A673 (cell line): ENCODE measurements at regions not wholly inside any gene's neighbourhood (a gene's known extent, or its start where the extent isn't known, plus 50 kb on each side); places are given as distances from the start of the nearest gene placed in this dataset.

Experiments used
- BruUV-seq: library from RNA; stranded (reverse); fragments of 400-500 nt; replicated peaks from 2 replicates; lab custom pipeline; 2021; lab: Mats Ljungman, UMichigan
- CTCF ChIA-PET: fragments of 300-600 bp; sonication (Branson Sonifier 250); formaldehyde crosslinking; loops from one replicate; lab custom pipeline; 2022; ENCODE audit warnings: antibody characterized with exemption; lab: Charles Lee
- POLR2A ChIA-PET: fragments of 300-600 bp; sonication (Branson Sonifier 250); formaldehyde crosslinking; loops from one replicate; lab custom pipeline; 2022; ENCODE audit warnings: antibody characterized with exemption; ENCODE audit not compliant: low non-redundant PET; lab: Charles Lee
- DNase-seq: peaks from one replicate; pipeline ENCODE4 v3.0.0-alpha.2; 2015; ENCODE audit warnings: low spot score
- H3K27ac ChIP-seq: fragments of 200-600 bp; sonication (generic); 2 replicates; pipeline ENCODE4 v1.5.1; 2016; ENCODE audit warnings: mixed run types, low read depth, mild to moderate bottlenecking, mixed read lengths, antibody characterized with exemption, low read length; ENCODE audit not compliant: poor library complexity, severe bottlenecking
- H3K27me3 ChIP-seq: fragments of 200-600 bp; sonication (generic); replicated peaks from 2 replicates; pipeline ENCODE4 v1.6.1; 2017; ENCODE audit warnings: mixed run types, low read depth, mild to moderate bottlenecking, mixed read lengths, antibody characterized with exemption, low read length; ENCODE audit not compliant: insufficient read depth, poor library complexity
- H3K36me3 ChIP-seq: fragments of 200-600 bp; sonication (generic); 2 replicates; pipeline ENCODE4 v1.6.1; 2016; ENCODE audit warnings: mixed run types, mild to moderate bottlenecking, mixed read lengths, antibody characterized with exemption, low read length; ENCODE audit not compliant: insufficient read depth, poor library complexity, severe bottlenecking
- H3K4me1 ChIP-seq: fragments of 200-600 bp; sonication (generic); 2 replicates; pipeline ENCODE4 v1.6.1; 2017; ENCODE audit warnings: mixed run types, mild to moderate bottlenecking, mixed read lengths, antibody characterized with exemption, low read length; ENCODE audit not compliant: insufficient read depth, poor library complexity, severe bottlenecking
- H3K4me3 ChIP-seq: fragments of 200-600 bp; sonication (generic); 2 replicates; pipeline ENCODE4 v1.5.1; 2016; ENCODE audit warnings: low read depth, mixed run types, mild to moderate bottlenecking, mixed read lengths, low read length; ENCODE audit not compliant: poor library complexity, severe bottlenecking
- H3K9me3 ChIP-seq: fragments of 200-600 bp; sonication (generic); 2 replicates; pipeline ENCODE4 v1.6.1; 2016; ENCODE audit warnings: mixed run types, low read depth, mild to moderate bottlenecking, mixed read lengths, antibody characterized with exemption, low read length; ENCODE audit not compliant: poor library complexity, severe bottlenecking
- CTCF ChIP-seq: fragments of 300-800, 200-600 bp; sonication (generic); conservative IDR thresholded peaks from 2 replicates; pipeline ENCODE4 v1.5.1; 2017; ENCODE audit warnings: low read depth, mild to moderate bottlenecking, antibody characterized with exemption, low read length, moderate library complexity, mixed read lengths
- EZH2 ChIP-seq: fragments of 200-600 bp; sonication (generic); IDR thresholded peaks from 2 replicates; pipeline ENCODE4 v1.6.1; 2017; ENCODE audit warnings: borderline replicate concordance, low read depth, mild to moderate bottlenecking, mixed read lengths, antibody characterized with exemption, low read length; ENCODE audit not compliant: poor library complexity, severe bottlenecking
- intact Hi-C: fragments of 100-400 bp; cut with micrococcal nuclease; formaldehyde crosslinking; loops from one replicate; pipeline ENCODE4 v1.10.0; 2022; ENCODE audit not compliant: unreplicated experiment

- no peak for DNase-seq
- no peak for TF ChIP-seq EZH2
- TF ChIP-seq CTCF: no peak
- no peaks in the 10 kb centered on the region for H3K4me1 ChIP-seq
- H3K9me3 ChIP-seq: no peaks in the 10 kb centered on the region
- no peak overlapping the region for H3K27ac ChIP-seq
- H3K4me3 ChIP-seq: no peak overlapping the region
- ChIA-PET POLR2A (interaction anchor here (0.6 kb wide), 1 partner anchor 1253 kb away, joined by 3 read pairs; no protein-coding TSS in a partner anchor), CTCF (no interaction called here)
- no peaks in the 10 kb centered on the region for H3K36me3 ChIP-seq
- intact Hi-C loops: no loop called here
- no TSS peak for BruUV-seq
- peaks cover 5% of the 10 kb centered on the region for H3K27me3 ChIP-seq
These were observed 1579.6 kb upstream of the SLC10A2 start for GRCh38 chr13:104645786-104646185.

- Histone ChIP-seq H3K4me1 (no peaks in the 10 kb centered on the region), H3K4me3 (no peak overlapping the region), H3K36me3 (no peaks in the 10 kb centered on the region), H3K27ac (no peak overlapping the region), H3K9me3 (no peaks in the 10 kb centered on the region), H3K27me3 (peaks cover 5% of the 10 kb centered on the region)
- DNase-seq: no peak
- no TSS peak for BruUV-seq
- intact Hi-C loops: no loop called here
- CTCF ChIA-PET: no interaction called here
- POLR2A ChIA-PET: no interaction called here
- TF ChIP-seq EZH2 (no peak), CTCF (no peak)
These were observed 1575.1 kb upstream of the SLC10A2 start for GRCh38 chr13:104641309-104641708.

GRCh38 chr13:104635879-104636278 lies 1569.7 kb upstream of the SLC10A2 start:
- BruUV-seq: no TSS peak
- Histone ChIP-seq H3K9me3 (no peaks in the 10 kb centered on the region), H3K4me3 (no peak overlapping the region), H3K36me3 (no peaks in the 10 kb centered on the region), H3K27ac (no peak overlapping the region), H3K27me3 (no peaks in the 10 kb centered on the region), H3K4me1 (no peaks in the 10 kb centered on the region)
- no peak for DNase-seq
- ChIA-PET CTCF (no interaction called here), POLR2A (no interaction called here)
- intact Hi-C loops: no loop called here
- TF ChIP-seq EZH2: no peak
- TF ChIP-seq CTCF: no peak
